IPS DF 6.9 (cell line): ENCODE measurements at regions not wholly inside any gene's neighbourhood (a gene's known extent, or its start where the extent isn't known, plus 50 kb on each side); places are given as distances from the start of the nearest gene placed in this dataset.

Source experiments
- DNase-seq: peaks from one replicate; pipeline ENCODE4 v3.0.0-alpha.2; 2013; ENCODE audit warnings: low read depth, low spot score
- H3K27ac ChIP-seq: one replicate; pipeline ENCODE4 v1.5.1; 2013; ENCODE audit warnings: low read length, control low read depth
- H3K27me3 ChIP-seq: 2 replicates; pipeline ENCODE4 v1.6.1; 2013; ENCODE audit warnings: mild to moderate bottlenecking, low read length; ENCODE audit not compliant: control insufficient read depth, insufficient read depth
- H3K36me3 ChIP-seq: 2 replicates; pipeline ENCODE4 v1.6.1; 2013; ENCODE audit warnings: low read length; ENCODE audit not compliant: control insufficient read depth, insufficient read depth
- H3K4me1 ChIP-seq: 2 replicates; pipeline ENCODE4 v1.6.1; 2013; ENCODE audit warnings: low read length; ENCODE audit not compliant: control insufficient read depth, insufficient read depth
- H3K4me3 ChIP-seq: 2 replicates; pipeline ENCODE4 v1.5.1; 2013; ENCODE audit warnings: mild to moderate bottlenecking, low read length
- H3K9me3 ChIP-seq: 2 replicates; pipeline ENCODE4 v1.6.1; 2013; ENCODE audit warnings: low read length, inconsistent platforms; ENCODE audit not compliant: control insufficient read depth, insufficient read depth
- WGBS: extraction: QIAGEN DNeasy Blood & Tissue Kit; methylation state at CpG from one replicate; pipeline ENCODE4 v1.1.7; 2013; ENCODE audit warnings: mixed read lengths, missing lambda C conversion rate; ENCODE audit not compliant: insufficient read length, insufficient coverage; 5-methylcytosine and 5-hydroxymethylcytosine counted together

DNA sequence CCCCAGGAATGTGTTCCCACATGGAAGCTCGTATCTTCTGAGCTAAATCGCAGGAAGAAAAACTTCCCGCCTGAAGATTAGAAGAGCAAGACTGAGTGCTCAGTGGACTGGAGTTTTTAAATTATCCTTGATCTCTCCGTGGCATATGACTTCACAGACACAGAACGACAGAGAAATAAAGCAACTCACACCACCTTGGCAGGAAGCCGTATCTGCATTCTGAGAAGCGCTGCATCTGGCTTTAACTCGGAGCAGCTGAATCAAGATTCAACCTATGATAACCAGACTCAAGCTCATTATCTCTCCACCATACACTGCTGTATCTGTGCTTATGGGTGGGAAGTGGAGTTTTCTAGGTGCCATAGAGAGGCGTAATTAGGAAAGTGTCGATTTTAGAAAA, 1482.7 kb downstream of the AACS start:
- DNase-seq: no peak
- Histone ChIP-seq H3K27ac (no peak overlapping the region), H3K9me3 (no peaks in the 10 kb centered on the region), H3K4me1 (0 out of 2 replicates have a peak, but pooled peaks cover 1% of the 10 kb centered on the region), H3K27me3 (no peaks in the 10 kb centered on the region), H3K36me3 (no peaks in the 10 kb centered on the region), H3K4me3 (no peak overlapping the region)
- WGBS: no CpG with 5 or more reads among the region's 10 CpGs

DNA sequence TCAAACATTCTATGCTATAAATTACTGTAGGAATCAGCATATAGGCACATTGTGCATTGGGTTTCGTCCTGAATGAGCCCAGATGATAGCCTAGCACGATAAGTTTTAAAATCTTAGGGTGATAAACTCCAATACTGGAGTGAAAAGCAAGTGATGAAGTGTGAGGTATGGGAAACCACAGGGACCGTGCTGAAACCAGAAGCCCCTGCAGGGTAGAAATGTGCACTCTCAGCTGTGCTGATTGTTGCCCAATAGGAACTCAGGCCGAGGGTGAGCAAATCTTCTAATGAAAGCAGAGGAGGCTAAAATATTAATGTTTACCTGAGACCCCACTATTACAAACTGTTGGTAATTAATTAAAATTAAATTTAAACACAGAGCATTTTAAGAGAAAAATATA, 1486.6 kb downstream of the AACS start:
- Histone ChIP-seq H3K27ac (no peak overlapping the region), H3K4me3 (no peak overlapping the region), H3K27me3 (no peaks in the 10 kb centered on the region), H3K9me3 (no peaks in the 10 kb centered on the region), H3K4me1 (peaks cover 3% of the 10 kb centered on the region; the same call in 1 of the 2 replicates), H3K36me3 (no peaks in the 10 kb centered on the region)
- no peak for DNase-seq
- no CpG with 5 or more reads among the region's 4 CpGs for WGBS

DNA sequence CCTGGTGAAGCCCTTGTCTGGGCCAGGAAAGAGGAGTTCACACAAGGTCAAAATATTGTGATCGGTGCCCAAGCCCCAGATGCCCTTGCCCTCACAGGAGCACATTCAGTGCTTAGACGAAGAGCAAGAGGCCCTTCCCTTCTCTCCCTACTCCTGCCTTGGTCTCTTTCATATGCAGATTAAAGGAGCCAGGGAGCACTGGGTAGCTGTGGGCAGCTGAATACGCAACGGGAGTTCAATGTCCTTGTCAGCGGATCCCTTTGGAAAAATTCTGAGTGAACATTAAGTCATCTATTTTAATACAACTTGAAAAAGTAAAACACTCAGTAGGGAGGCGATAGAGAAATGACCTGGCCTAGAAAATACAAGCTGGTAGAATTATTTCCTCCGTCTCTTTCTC, 1489.4 kb downstream of the AACS start:
- Histone ChIP-seq H3K36me3 (no peaks in the 10 kb centered on the region), H3K4me3 (no peak overlapping the region), H3K27ac (no peak overlapping the region), H3K9me3 (no peaks in the 10 kb centered on the region), H3K4me1 (peaks cover 3% of the 10 kb centered on the region; the same call in 1 of the 2 replicates), H3K27me3 (no peaks in the 10 kb centered on the region)
- no CpG with 5 or more reads among the region's 7 CpGs for WGBS
- no peak for DNase-seq

DNA sequence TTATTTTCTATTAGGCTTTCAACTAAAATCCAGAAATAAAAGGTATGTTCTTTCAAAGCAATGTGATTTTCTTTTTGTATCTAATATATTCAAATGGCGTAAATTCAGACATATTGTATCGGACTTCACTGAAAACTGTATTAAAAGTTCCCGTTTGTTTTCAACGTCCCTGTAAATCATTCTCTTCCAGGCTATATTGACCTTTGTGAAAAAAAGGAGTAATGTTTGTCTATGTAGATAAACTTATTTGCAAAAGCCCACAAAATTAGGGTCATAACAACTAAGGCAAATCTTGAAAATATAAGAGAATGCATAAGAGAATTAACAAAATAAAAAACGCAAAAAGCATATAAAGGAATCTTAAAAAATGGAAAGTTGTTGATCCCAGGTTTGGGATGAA, 1492.4 kb downstream of the AACS start:
- Histone ChIP-seq H3K36me3 (no peaks in the 10 kb centered on the region), H3K4me1 (peaks cover 2% of the 10 kb centered on the region; the same call in 1 of the 2 replicates)
- WGBS: no CpG with 5 or more reads among the region's 5 CpGs

DNA sequence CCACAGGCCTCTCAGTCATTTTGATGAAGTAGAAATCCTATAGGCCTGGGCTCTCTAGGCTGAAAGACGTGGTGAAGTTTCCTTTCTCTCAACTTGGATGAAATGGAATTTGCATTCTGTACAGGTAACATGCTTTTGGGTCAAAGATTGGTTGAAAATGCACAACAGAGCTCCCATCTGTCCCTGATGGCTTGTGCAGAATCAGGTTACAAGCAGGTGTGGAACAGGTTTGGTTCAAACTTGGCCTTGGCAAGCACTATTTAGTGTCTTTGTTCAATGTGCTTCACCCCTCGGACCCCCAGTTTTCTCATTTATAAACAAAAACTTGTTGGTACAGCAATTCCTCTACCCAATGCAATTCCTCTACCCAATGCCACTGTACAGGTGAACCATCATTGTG, 1493.0 kb downstream of the AACS start:
- no peak overlapping the region for H3K27ac ChIP-seq
- no CpG with 5 or more reads among the region's 2 CpGs for WGBS
- no peaks in the 10 kb centered on the region for H3K9me3 ChIP-seq
- DNase-seq: no peak
- H3K4me3 ChIP-seq: no peak overlapping the region
- peaks cover 2% of the 10 kb centered on the region; the same call in 1 of the 2 replicates for H3K4me1 ChIP-seq
- no peaks in the 10 kb centered on the region for H3K27me3 ChIP-seq
- no peaks in the 10 kb centered on the region for H3K36me3 ChIP-seq

More for the DNA sequence above, 1492.4 kb downstream of the AACS start:
- Histone ChIP-seq H3K27me3 (no peaks in the 10 kb centered on the region), H3K4me3 (no peak overlapping the region), H3K9me3 (no peaks in the 10 kb centered on the region), H3K27ac (no peak overlapping the region)
- no peak for DNase-seq

GRCh38 chr12:126558810-126559209, 1493.6 kb downstream of the AACS start:
- Histone ChIP-seq H3K36me3 (no peaks in the 10 kb centered on the region), H3K4me3 (no peak overlapping the region), H3K9me3 (no peaks in the 10 kb centered on the region), H3K27me3 (no peaks in the 10 kb centered on the region), H3K4me1 (peaks cover 2% of the 10 kb centered on the region; the same call in 1 of the 2 replicates), H3K27ac (no peak overlapping the region)
- no peak for DNase-seq
- WGBS: no CpG with 5 or more reads among the region's 3 CpGs

DNA sequence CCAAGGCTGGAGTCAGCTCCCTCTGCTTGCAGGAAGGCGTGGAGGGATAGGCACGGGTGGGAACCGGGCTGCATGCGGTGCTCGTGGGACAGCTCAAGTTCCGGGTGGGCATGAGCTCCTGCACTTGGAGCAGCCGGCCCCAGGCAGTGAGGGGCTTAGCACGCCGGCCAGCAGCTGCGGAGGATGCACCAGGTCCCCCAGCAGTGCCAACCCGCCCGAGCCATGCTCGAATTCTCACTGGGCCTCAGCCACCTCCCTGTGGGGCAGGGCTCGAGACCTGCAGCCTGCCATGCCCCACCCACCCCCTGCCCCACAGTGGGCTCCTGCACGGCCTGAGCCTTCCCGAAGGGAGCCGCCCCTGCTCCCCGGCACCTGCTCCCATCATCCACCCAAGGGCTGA, 1501.8 kb downstream of the AACS start:
- Histone ChIP-seq H3K36me3 (no peaks in the 10 kb centered on the region), H3K9me3 (no peaks in the 10 kb centered on the region), H3K4me3 (no peak overlapping the region), H3K27me3 (no peaks in the 10 kb centered on the region), H3K4me1 (no peaks in the 10 kb centered on the region), H3K27ac (no peak overlapping the region)
- no CpG with 5 or more reads among the region's 18 CpGs for WGBS
- DNase-seq: no peak

- Histone ChIP-seq H3K36me3 (no peaks in the 10 kb centered on the region), H3K4me1 (no peaks in the 10 kb centered on the region), H3K27ac (no peak overlapping the region), H3K27me3 (no peaks in the 10 kb centered on the region), H3K9me3 (no peaks in the 10 kb centered on the region), H3K4me3 (no peak overlapping the region)
- DNase-seq: no peak
- no CpG with 5 or more reads among the region's 5 CpGs for whole genome bisulfite sequencing
These were observed 1504.5 kb downstream of the AACS start for GRCh38 chr12:126569706-126570105.

GRCh38 chr12:126570566-126570965, 1505.3 kb downstream of the AACS start:
- Histone ChIP-seq H3K27ac (no peak overlapping the region), H3K4me1 (no peaks in the 10 kb centered on the region), H3K36me3 (no peaks in the 10 kb centered on the region), H3K9me3 (no peaks in the 10 kb centered on the region), H3K27me3 (no peaks in the 10 kb centered on the region), H3K4me3 (no peak overlapping the region)
- WGBS: no CpG with 5 or more reads among the region's 3 CpGs
- DNase-seq: no peak

GRCh38 chr12:126572170-126572569, 1506.9 kb downstream of the AACS start:
- no peaks in the 10 kb centered on the region for H3K9me3 ChIP-seq
- no peak overlapping the region for H3K4me3 ChIP-seq
- no peaks in the 10 kb centered on the region for H3K27me3 ChIP-seq
- no peaks in the 10 kb centered on the region for H3K36me3 ChIP-seq
- DNase-seq: no peak
- H3K4me1 ChIP-seq: no peaks in the 10 kb centered on the region
- no peak overlapping the region for H3K27ac ChIP-seq

GRCh38 chr12:126581655-126582054, 1516.4 kb downstream of the AACS start:
- Histone ChIP-seq H3K4me1 (no peaks in the 10 kb centered on the region), H3K9me3 (no peaks in the 10 kb centered on the region), H3K36me3 (no peaks in the 10 kb centered on the region), H3K27ac (no peak overlapping the region), H3K27me3 (no peaks in the 10 kb centered on the region), H3K4me3 (no peak overlapping the region)
- no peak for DNase-seq
